SJCRH30 (cell line): ENCODE measurements at regions not wholly inside any gene's neighbourhood (a gene's known extent, or its start where the extent isn't known, plus 50 kb on each side); places are given as distances from the start of the nearest gene placed in this dataset.

Experiments
- DNase-seq, 2 experiments: peaks; one replicate each; pipeline ENCODE4 v3.0.0-alpha.2; 2015 to 2020
- H3K27ac ChIP-seq: fragments of 250-450 bp; sonication (Bioruptor Pico); 2 replicates; pipeline ENCODE4 v1.5.1; 2020; ENCODE audit warnings: mild to moderate bottlenecking, moderate library complexity
- H3K27me3 ChIP-seq: fragments of 250-450 bp; sonication (Bioruptor Pico); 2 replicates; pipeline ENCODE4 v1.5.1; 2020; ENCODE audit warnings: mild to moderate bottlenecking, moderate library complexity
- H3K36me3 ChIP-seq: fragments of 250-450 bp; sonication (Bioruptor Pico); 2 replicates; pipeline ENCODE4 v1.5.1; 2020; ENCODE audit warnings: mild to moderate bottlenecking, moderate library complexity
- H3K4me1 ChIP-seq: fragments of 250-450 bp; sonication (Bioruptor Pico); 2 replicates; pipeline ENCODE4 v1.5.1; 2020; ENCODE audit warnings: mild to moderate bottlenecking, moderate library complexity
- H3K4me3 ChIP-seq: fragments of 250-450 bp; sonication (Bioruptor Pico); 2 replicates; pipeline ENCODE4 v1.5.1; 2020; ENCODE audit warnings: mild to moderate bottlenecking, moderate library complexity
- H3K9me3 ChIP-seq: fragments of 250-450 bp; sonication (Bioruptor Pico); replicated peaks from 2 replicates; pipeline ENCODE4 v1.5.1; 2020; ENCODE audit warnings: mild to moderate bottlenecking, moderate library complexity

DNA sequence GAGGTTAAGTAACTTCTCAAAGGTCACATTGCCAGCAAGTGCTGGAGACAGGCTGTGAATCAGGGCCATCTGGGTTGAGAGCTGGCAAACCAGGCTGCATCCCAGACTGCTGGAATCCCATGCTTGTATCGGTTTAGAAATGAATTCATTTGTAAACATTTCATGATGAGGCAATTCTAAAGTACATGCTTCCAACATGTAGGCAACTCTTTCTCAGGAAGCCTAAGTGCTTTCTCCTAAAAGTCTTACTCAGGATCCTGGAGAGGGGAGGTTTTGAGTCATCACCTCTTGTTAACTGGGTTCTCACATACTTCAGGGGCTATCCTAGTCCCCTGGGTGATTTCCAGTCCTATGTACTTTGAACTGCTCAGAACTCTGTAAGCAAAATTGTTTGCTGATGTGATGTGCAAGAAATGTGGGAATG, 416.5 kb downstream of the MEIS1 start:
- Histone ChIP-seq H3K27ac (no peak overlapping the region), H3K4me1 (no peaks in the 10 kb centered on the region), H3K36me3 (no peaks in the 10 kb centered on the region), H3K9me3 (no peaks in the 10 kb centered on the region), H3K27me3 (peaks cover 22% of the 10 kb centered on the region), H3K4me3 (no peak overlapping the region)
- no peak for DNase-seq

DNA sequence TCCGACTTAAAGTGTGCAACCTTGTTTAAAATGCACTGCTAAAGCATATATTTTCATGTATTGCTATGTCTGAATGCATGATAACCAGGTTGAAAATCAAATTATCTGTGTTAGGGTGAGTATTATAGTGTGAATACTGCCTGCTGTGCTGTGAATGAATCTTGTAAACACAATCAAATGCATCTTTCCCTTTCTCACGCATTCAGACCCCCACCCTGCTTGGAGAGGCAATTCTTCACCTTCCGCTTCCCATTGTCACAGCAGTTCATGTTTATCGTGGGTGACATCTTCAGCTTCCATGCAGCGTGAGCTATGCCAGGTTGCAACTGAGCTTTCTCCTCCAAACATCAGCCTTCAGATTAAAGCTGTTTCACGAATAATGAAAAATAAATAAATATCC, 418.0 kb downstream of the MEIS1 start:
- no peak for DNase-seq
- no peak overlapping the region for H3K27ac ChIP-seq

DNA sequence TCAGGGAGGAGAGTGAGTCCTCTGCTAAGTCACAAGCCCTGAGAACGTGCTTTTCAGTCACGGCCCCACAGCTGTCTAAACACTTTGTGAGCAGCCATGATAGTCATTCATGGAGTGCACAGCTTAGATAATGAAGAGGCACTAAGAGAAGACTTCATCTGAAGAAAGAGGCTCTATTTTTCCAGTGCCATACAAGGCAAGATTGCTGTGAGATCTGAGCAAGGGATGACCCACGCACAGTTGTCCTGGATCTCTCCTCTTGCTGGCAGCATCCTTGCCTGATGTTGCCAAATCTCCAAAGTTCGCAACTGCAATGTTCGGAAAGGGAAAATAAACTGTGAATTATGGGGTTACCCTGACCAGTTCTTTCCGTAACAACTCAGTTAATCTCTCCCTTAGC, 418.7 kb downstream of the MEIS1 start:
- Histone ChIP-seq H3K36me3 (no peaks in the 10 kb centered on the region), H3K27me3 (peaks cover 13% of the 10 kb centered on the region), H3K9me3 (no peaks in the 10 kb centered on the region), H3K27ac (no peak overlapping the region), H3K4me3 (no peak overlapping the region), H3K4me1 (no peaks in the 10 kb centered on the region)
- DNase-seq, result peak in 1 of 2 experiments; percentile 6

More for the DNA sequence above, 418.0 kb downstream of the MEIS1 start:
- Histone ChIP-seq H3K4me3 (no peak overlapping the region), H3K9me3 (no peaks in the 10 kb centered on the region), H3K27me3 (peaks cover 17% of the 10 kb centered on the region), H3K36me3 (no peaks in the 10 kb centered on the region), H3K4me1 (no peaks in the 10 kb centered on the region)

DNA sequence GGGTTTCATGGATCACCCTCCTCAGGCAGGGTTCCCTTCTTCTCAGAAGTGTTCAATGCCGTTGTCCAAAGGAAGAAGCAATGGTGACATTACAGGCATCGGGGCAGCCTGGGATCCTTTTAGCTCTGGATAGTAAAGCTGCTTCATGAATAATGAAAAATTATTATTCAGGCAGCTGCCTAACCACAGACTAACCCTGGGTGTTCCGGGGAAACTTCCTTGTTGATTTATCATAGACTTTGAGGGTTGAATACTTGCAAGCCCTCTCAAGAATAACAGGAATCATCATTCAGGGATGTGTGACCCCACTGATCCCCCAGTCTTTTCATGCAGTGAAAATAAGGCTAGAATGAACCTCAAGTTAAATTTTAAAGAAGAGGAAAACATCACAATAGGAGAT, 419.4 kb downstream of the MEIS1 start:
- H3K4me3 ChIP-seq, result no peak overlapping the region
- no peaks in the 10 kb centered on the region for H3K36me3 ChIP-seq
- no peaks in the 10 kb centered on the region for H3K4me1 ChIP-seq
- DNase-seq, result no peak
- H3K27me3 ChIP-seq, result peaks cover 6% of the 10 kb centered on the region
- no peak overlapping the region for H3K27ac ChIP-seq
- no peaks in the 10 kb centered on the region for H3K9me3 ChIP-seq

DNA sequence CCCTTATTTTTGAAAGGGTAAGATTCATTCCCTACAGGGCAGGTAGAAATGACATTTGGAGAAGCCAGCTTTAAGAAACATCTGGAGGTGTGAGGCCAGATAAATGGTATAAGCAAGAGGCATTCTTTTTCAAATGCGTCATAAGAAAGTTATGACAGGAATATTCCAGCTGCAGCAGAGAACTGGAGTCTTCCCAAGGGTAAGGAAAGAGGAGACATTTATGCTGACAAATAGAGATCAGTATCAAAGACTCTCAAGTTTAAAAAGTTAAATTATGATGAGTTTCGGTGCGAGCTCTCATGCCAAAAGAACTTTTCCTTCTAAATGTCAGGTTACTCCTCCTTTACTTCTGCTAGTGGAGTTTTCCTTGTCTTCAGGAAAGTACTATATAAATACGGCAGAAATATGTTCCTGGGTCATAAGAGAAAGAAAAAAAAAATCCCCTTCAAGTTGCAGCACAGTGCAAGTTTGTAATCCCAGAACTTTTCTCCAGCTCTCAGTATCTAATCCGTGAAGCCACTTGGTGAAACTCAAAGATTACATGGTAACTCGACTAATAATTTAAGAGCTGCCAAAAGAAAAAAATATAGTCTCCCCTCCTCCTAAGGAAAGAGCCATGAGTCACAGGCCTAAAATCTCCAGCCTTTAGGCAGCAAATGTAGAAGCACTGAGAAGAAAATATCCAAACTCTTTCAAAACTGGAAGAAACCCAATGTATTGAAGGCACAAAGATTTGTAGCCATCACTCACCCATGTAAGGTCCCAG, 428.1 kb downstream of the MEIS1 start:
- Histone ChIP-seq H3K9me3 (no peaks in the 10 kb centered on the region), H3K36me3 (no peaks in the 10 kb centered on the region), H3K4me1 (no peaks in the 10 kb centered on the region), H3K4me3 (no peak overlapping the region), H3K27me3 (peaks cover 4% of the 10 kb centered on the region; the same call in 1 of the 2 replicates), H3K27ac (no peak overlapping the region)
- no peak for DNase-seq

DNA sequence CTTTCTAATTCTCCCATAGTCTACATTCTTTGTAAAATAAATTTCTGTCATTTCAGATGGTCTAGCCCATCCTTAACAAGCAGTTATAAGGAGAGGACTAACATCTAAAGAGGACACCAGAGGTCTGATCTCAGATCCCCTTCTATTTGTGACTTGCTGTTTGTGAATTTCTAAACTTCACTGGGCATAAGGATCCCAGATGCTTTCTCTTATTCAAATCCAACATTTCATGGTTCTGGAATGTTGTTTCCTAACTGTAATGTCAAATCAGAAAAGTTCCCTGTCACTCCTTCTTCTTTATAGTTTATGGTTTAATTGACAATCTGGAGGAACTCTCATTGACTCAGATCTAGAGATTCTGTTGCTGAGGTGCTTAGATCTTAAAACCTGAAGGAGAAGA, 430.2 kb downstream of the MEIS1 start:
- no peak for DNase-seq
- H3K36me3 ChIP-seq, result no peaks in the 10 kb centered on the region
- H3K27me3 ChIP-seq, result 0 out of 2 replicates have a peak, but pooled peaks cover 4% of the 10 kb centered on the region
- no peak overlapping the region for H3K27ac ChIP-seq
- H3K4me3 ChIP-seq, result no peak overlapping the region
- H3K9me3 ChIP-seq, result no peaks in the 10 kb centered on the region
- H3K4me1 ChIP-seq, result no peaks in the 10 kb centered on the region

DNA sequence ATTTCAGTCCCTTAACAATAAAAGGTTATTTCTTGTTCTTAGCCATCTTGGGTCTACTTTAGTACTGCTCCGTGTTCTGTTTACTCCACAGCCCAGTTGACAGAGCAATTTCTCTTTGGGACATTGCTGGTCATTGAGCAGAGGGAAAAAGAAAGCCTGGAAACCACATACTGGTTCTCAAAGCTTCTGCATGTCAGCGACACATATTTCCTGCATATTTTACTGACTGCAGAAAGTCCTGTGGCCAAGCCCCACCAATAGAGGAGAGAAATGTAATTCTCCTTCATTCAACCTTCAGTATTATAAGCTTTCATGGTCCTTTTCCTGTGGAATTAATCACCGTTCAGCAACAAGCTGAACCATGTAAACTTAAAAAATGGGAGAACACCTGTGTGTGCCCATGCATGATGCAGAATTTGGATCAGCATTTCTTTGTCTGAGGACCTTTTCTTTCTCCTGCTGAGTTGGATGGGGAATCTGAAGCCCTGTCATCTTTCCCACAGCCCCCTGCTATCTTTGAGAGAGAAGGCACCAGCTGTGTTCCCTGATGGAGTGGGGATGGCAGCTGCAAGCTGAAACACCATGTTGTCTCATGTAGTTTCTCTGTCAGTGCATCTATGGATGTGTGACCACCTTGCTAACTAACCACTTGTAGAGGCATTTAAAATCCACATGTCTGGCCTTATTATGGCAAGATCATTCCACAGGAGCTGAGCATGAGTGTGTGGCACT, 431.6 kb downstream of the MEIS1 start:
- no peak for DNase-seq
- no peak overlapping the region for H3K27ac ChIP-seq
- no peaks in the 10 kb centered on the region for H3K9me3 ChIP-seq
- H3K4me3 ChIP-seq, result no peak overlapping the region
- no peaks in the 10 kb centered on the region for H3K4me1 ChIP-seq
- H3K36me3 ChIP-seq, result no peaks in the 10 kb centered on the region
- no peaks in the 10 kb centered on the region for H3K27me3 ChIP-seq

DNA sequence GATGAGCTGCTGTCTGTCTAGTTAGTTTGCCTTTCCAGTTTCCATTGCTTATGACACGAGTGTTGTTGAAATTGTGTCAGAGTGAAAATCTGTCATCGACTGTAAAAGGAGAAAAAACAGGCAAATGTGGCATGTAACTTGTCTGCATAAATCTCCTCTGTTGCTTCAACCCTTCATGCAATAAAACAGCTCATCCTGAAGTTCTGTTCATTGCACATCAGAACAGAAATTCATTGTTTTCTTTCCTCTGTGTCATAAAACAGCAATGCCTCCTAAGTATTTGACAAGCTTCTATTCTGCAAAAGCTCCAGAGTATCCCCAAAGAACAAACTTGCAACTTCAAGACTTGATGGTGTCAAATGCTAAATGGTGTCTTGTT, 432.1 kb downstream of the MEIS1 start:
- no peaks in the 10 kb centered on the region for H3K27me3 ChIP-seq
- DNase-seq, result no peak
- H3K36me3 ChIP-seq, result no peaks in the 10 kb centered on the region
- no peak overlapping the region for H3K27ac ChIP-seq
- H3K4me1 ChIP-seq, result no peaks in the 10 kb centered on the region
- H3K9me3 ChIP-seq, result no peaks in the 10 kb centered on the region
- no peak overlapping the region for H3K4me3 ChIP-seq

DNA sequence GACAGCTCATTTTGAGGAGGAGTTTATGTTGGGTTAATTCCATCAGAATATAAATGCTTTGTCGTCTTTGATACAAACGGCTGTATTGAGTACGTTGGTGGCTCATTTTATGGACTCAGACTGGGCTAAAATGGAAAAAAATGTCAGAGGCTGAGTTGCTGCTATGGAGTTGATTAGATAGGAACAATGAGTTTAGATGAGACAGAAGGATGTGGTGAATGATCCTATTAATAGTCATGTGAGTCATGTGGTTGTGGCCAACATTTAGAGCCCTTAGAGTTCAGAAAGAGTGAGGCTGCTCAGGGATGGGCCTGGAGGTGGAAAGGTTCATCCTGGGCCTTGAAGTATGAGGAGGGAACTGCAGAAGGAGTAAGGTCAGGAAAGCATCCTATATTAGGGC, 434.2 kb downstream of the MEIS1 start:
- H3K4me1 ChIP-seq, result no peaks in the 10 kb centered on the region
- no peak overlapping the region for H3K27ac ChIP-seq
- H3K27me3 ChIP-seq, result no peaks in the 10 kb centered on the region
- DNase-seq, result no peak
- H3K36me3 ChIP-seq, result no peaks in the 10 kb centered on the region
- no peak overlapping the region for H3K4me3 ChIP-seq
- no peaks in the 10 kb centered on the region for H3K9me3 ChIP-seq

DNA sequence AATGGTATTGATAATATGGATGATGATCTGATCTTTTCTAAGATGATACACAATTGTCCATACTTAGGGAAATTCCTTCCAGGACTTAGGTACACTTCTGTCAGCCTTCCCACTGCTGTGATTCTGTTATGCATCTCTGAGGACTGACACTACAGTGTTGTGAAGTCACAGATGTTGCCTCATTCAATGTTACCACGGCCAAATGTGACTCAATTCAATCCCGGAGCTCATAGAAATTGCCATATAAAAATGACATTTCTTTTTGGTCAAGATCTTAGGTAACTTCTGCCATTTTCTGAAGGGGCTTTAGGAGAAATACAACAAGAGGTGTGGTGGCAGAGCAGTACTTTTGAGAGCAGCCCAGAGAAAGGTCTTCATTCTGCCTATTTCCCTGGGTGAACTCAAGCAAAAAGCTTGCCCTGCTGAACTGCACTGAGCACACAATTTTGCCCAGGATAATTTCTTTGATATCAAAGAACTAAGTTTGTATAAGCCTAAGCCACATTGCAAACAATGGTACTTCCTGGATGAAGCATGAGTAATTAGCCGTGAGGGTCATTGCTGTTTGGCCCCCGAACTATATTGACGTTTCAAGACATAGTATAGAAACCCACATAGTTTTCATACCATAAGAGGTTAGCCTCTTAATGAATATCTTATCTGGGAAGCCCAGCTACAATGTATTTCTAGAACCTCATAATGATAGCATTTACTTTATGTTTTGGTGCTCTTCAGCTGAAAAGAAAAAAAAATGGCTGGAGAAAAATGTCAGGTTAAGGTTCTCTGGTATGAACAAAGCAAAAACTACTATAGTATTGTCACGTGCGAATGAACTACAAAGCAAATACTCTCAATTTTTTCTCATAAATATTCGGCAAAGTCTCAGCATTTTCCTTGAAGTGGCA, 437.4 kb downstream of the MEIS1 start:
- Histone ChIP-seq H3K9me3 (no peaks in the 10 kb centered on the region), H3K27ac (no peak overlapping the region), H3K27me3 (no peaks in the 10 kb centered on the region), H3K4me3 (no peak overlapping the region), H3K36me3 (no peaks in the 10 kb centered on the region), H3K4me1 (no peaks in the 10 kb centered on the region)
- no peak for DNase-seq

DNA sequence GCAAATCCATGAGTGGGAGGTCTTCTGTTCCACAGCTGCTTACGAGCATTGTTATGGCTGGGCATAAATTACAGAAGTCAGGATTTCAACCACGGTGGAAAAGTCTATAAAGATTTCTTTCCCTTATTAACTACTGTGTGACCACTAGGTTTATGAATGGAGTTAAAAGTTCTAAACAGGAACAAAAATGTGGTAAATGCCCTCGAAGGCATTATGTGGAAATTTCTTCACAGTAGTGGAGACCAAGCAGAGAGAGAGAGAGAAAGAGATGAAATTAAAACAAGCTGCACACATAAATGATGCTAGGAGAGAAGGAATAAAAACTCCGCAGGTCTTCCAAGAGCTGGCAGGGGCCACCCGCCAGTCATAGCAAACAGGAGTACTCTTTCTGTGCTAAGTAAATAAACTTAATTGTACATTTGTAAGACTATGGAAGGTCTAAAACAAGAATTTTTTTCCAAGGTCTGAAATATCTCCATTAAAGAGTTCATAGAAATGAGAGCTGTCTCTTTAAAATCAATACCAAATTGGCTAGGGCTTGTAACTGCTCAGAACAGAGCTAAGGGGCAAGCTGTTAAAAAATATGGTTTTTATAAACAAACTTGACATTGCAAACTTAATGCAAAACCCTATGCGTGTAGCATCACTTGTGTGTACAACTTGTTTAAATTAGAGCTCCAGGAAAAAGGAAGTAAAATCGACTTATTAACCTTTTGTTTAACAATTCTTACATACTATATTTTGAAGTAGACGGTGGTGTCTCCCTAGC, 438.2 kb downstream of the MEIS1 start:
- H3K4me1 ChIP-seq, result no peaks in the 10 kb centered on the region
- no peak for DNase-seq
- H3K9me3 ChIP-seq, result no peaks in the 10 kb centered on the region
- no peaks in the 10 kb centered on the region for H3K27me3 ChIP-seq
- no peak overlapping the region for H3K4me3 ChIP-seq
- H3K27ac ChIP-seq, result no peak overlapping the region
- H3K36me3 ChIP-seq, result no peaks in the 10 kb centered on the region

DNA sequence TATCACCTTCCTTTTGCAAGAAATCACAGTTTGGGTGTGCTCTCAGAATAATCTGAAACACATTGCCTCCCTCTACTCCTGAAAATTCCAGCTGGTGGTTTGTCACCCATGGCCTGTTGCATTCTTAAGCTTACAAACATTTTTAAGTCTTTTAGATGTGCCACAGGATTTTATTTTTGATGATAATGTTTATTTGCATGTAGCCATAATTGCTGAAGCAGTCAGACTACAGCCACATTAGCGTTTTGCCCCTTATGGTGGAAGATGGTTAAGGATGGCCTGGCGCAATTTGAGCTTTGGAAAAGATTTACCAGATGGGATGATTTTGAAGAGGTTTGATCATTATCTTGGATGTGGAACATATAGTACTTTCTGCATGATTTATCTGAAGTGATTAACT, 439.5 kb downstream of the MEIS1 start:
- H3K27ac ChIP-seq, result no peak overlapping the region
- no peaks in the 10 kb centered on the region for H3K36me3 ChIP-seq
- no peaks in the 10 kb centered on the region for H3K4me1 ChIP-seq
- no peaks in the 10 kb centered on the region for H3K27me3 ChIP-seq
- no peaks in the 10 kb centered on the region for H3K9me3 ChIP-seq
- no peak for DNase-seq
- no peak overlapping the region for H3K4me3 ChIP-seq

DNA sequence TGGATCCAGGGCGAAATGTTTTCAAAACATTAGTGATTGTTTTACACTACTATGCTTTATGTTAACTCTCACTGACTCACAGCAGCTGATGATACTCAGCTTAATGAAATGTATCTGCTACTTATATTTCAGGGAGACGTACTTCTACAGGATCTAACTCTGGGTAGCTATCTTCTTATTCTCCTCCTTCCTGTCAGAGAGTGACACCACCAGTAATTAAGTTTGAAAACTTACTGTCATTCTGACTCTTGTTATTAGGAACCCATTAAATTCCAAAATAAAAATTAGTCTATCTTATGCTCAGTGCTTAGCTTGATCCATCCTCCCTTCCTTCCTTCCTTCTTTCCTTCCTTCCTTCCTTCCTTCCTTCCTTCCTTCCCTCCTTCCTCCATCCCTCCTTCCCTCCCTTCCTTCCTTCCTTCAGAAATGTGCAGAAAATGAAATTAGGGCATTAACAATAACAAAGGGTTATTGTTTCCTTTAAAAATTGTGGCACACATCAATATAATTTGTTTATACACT, 441.1 kb downstream of the MEIS1 start:
- no peak for DNase-seq
- no peak overlapping the region for H3K4me3 ChIP-seq
- no peaks in the 10 kb centered on the region for H3K27me3 ChIP-seq
- H3K9me3 ChIP-seq, result no peaks in the 10 kb centered on the region
- H3K36me3 ChIP-seq, result no peaks in the 10 kb centered on the region
- no peaks in the 10 kb centered on the region for H3K4me1 ChIP-seq
- H3K27ac ChIP-seq, result no peak overlapping the region

DNA sequence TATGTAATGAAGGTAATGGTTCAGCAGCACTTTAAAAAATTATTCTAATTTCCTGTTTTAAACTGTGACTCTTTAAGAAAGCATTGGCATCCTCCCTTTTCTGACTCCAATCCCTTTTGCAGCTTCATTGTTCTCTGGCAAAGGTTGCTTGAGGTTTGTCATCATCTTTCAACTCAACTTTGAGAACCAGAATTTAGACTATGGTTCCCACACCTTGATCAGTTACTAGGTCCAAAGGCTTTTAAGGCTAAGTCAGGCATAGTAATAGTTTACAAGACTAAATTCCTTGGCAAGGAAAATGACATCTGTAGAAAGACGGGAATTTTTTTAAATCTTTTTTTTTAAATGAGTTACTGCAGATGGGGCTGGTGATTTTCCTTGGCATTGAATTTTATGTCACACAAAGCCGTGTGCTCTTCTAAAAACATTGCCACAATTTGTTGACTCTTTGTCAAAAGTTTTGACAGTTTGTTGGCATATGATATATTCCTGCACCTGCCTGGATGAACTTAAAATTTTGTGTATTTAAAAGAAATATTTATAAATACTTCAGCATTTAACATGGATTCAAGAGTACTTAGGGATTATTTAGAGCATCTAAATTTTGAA, 451.0 kb downstream of the MEIS1 start:
- Histone ChIP-seq H3K27ac (no peak overlapping the region), H3K4me3 (no peak overlapping the region), H3K4me1 (no peaks in the 10 kb centered on the region), H3K27me3 (0 out of 2 replicates have a peak, but pooled peaks cover 3% of the 10 kb centered on the region), H3K36me3 (no peaks in the 10 kb centered on the region), H3K9me3 (no peaks in the 10 kb centered on the region)
- DNase-seq, result no peak
